GM12873 (cell line): ENCODE measurements at regions not wholly inside any gene's neighbourhood (a gene's known extent, or its start where the extent isn't known, plus 50 kb on each side); places are given as distances from the start of the nearest gene placed in this dataset.

Experiments used
- CTCF ChIP-seq: IDR thresholded peaks from 2 replicates; pipeline ENCODE4 v1.5.1; 2012; ENCODE audit warnings: low read depth, mild to moderate bottlenecking, moderate library complexity, low read length, control low read depth; ENCODE audit not compliant: insufficient read depth; ENCODE audit errors: missing control alignments

DNA sequence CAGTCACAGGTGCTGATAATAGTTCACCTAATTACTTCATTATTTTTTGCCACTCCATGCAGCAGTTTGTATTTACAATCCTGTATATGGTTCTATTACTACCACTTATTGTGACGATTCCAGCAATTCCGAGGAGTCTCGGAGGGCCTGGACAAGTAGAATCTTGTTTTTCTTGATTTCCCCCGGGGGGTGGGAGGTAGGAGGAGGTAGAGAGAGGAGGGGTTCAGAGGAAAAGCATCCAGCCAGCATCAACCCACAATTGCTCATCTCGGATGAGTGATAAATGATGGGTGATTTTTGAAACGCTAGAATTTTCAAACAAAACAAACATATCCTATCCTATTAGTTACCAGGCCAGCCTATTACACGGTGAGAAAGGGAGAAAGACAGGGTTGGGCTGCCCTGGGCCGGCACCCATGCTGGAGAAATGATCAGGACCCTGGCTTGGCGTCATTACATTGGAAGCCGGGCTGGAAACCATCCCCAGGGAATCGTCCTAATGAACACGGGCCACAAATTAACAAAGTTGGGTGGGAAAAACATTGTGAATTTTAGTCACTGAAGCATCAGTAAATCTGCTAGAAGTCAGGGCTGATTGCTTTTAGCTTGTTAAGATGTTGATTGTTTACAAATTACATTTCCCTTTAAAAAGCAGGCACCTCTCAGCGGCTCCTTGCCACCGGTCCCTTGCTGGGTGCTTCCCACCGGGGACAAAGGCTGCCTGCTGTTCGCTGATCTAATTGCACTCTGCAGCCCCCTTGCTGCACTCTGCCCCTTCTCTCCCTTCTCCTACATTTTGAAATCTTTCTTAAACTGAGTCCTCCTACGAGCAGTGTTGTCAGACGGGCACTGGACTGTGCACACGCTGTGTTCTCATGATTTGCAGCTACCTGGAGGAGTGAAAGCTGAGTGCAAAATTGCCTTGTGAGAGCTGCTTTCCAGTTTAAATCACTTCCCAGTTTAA, 95.5 kb downstream of the FAM204A start:
- TF ChIP-seq CTCF, result no peak

GRCh38 chr10:118243907-118244306, 98.2 kb downstream of the FAM204A start:
- TF ChIP-seq CTCF, result no peak

GRCh38 chr10:118241229-118242137, 100.6 kb downstream of the FAM204A start:
- TF ChIP-seq CTCF, result peak; percentile 96

GRCh38 chr10:118239236-118239630, 102.9 kb downstream of the FAM204A start:
- no peak for TF ChIP-seq CTCF

GRCh38 chr10:118238573-118239235, 103.4 kb downstream of the FAM204A start:
- no peak for TF ChIP-seq CTCF

DNA sequence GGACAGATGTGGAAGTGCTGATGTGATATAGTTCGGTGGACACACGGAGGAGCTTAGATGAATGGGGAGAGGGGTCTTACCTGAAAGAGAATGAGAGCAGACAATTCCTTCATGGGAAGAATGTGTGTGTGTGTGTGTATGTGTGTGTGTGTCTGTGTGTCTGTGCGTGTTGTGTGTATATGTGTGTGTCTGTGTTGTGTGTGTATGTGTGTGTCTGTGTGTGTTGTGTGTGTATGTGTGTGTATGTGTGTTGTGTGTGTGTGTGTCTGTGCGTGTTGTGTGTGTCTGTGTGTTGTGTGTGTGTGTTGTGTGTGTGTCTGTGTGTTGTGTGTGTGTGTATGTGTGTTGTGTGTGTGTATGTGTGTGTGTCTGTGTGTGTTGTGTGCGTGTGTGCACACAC, 104.2 kb downstream of the FAM204A start:
- no peak for TF ChIP-seq CTCF
